Stimulated activated CD8-positive, alpha-beta memory T cell treated with anti-CD3 and anti-CD28 coated beads, Interleukin-15, amount 100 ng/mL, for 24 hours (primary cell): ENCODE measurements at regions not wholly inside any gene's neighbourhood (a gene's known extent, or its start where the extent isn't known, plus 50 kb on each side); places are given as distances from the start of the nearest gene placed in this dataset.
A peak's percentile ranks its signal among the peaks of the same experiment; 100 is the strongest.

Experiments used
- DNase-seq: peaks from one replicate; pipeline ENCODE4 v3.0.0-alpha.2; 2020; ENCODE audit warnings: low read depth

GRCh38 chr22:19621373-19622060, 92.8 kb upstream of the SEPTIN5 start:
- no peak for DNase-seq

GRCh38 chr22:19622061-19622441, 92.3 kb upstream of the SEPTIN5 start:
- DNase-seq = no peak

GRCh38 chr22:19625331-19626041, 88.8 kb upstream of the SEPTIN5 start:
- DNase-seq = no peak

- no peak for DNase-seq
Observed at GRCh38 chr22:19626042-19626587, 88.2 kb upstream of the SEPTIN5 start.

- no peak for DNase-seq
Observed at GRCh38 chr22:19626666-19627065, 87.6 kb upstream of the SEPTIN5 start.

GRCh38 chr22:19628038-19628776, 86.1 kb upstream of the SEPTIN5 start:
- DNase-seq = no peak

GRCh38 chr22:19629331-19629719, 85.0 kb upstream of the SEPTIN5 start:
- DNase-seq = no peak

- peak; percentile 71 for DNase-seq
Observed at GRCh38 chr22:19629720-19630419, 84.4 kb upstream of the SEPTIN5 start.

GRCh38 chr22:19630614-19631013, 83.7 kb upstream of the SEPTIN5 start:
- DNase-seq = no peak

GRCh38 chr22:19631899-19632667, 82.2 kb upstream of the SEPTIN5 start:
- DNase-seq = no peak

GRCh38 chr22:19632668-19633148, 81.6 kb upstream of the SEPTIN5 start:
- no peak for DNase-seq

- no peak for DNase-seq
Observed at GRCh38 chr22:19634226-19634975, 79.9 kb upstream of the SEPTIN5 start.

GRCh38 chr22:19635644-19636043, 78.7 kb upstream of the SEPTIN5 start:
- DNase-seq = no peak

GRCh38 chr22:19636696-19637407, 77.5 kb upstream of the SEPTIN5 start:
- no peak for DNase-seq

GRCh38 chr22:19637408-19638281, 76.7 kb upstream of the SEPTIN5 start:
- no peak for DNase-seq

- DNase-seq = no peak
Observed at GRCh38 chr22:19638282-19639015, 75.9 kb upstream of the SEPTIN5 start.

GRCh38 chr22:19639610-19640135, 74.6 kb upstream of the SEPTIN5 start:
- no peak for DNase-seq

GRCh38 chr22:19640306-19640705, 74.0 kb upstream of the SEPTIN5 start:
- DNase-seq = no peak
